ENCODE measurements at regions not wholly inside any gene's neighbourhood (a gene's known extent, or its start where the extent isn't known, plus 50 kb on each side); places are given as distances from the start of the nearest gene placed in this dataset.
"Not testable (repeated sequence)": the region's sequence is repeated elsewhere in the genome, so short reads cannot be mapped to it uniquely, and the experiment has no call there.

GRCh38 chr6:169365567-169366257 lies 112.1 kb upstream of the THBS2 start:
- DNase-seq (no peak), ATAC-seq (ENCODE audit: insufficient read depth, low FRiP score) (no peak)
- no peak for TF ChIP-seq CTCF (IDR thresholded peaks at IDR 0.05; ENCODE audit: control extremely low read depth, extremely low read depth)
- Histone ChIP-seq H3K4me1 (ENCODE audit: control insufficient read depth in 5 of 5, insufficient read depth in 5 of 5, low read length in 5 of 5) (peaks cover 0 to 1% (median 0%) of the 10 kb centered on the region in 5 donors), H3K36me3 (ENCODE audit: control insufficient read depth in 4 of 4, insufficient read depth in 4 of 4, low read length in 4 of 4) (no peaks in the 10 kb centered on the region), H3K9me3 (ENCODE audit: control insufficient read depth in 4 of 4, insufficient read depth in 3 of 4, low read length in 3 of 4) (peaks cover 0 to 10% (median 0%) of the 10 kb centered on the region in 4 donors), H3K4me3 (no peak overlapping the region), H3K27me3 (ENCODE audit: control insufficient read depth in 3 of 3, insufficient read depth in 3 of 3, low read length in 2 of 3) (no peaks in the 10 kb centered on the region), H3K9ac (ENCODE audit: insufficient read depth in 1 of 2, low read length in 2 of 2) (no peak overlapping the region), H3K27ac (ENCODE audit: low read depth in 1 of 2, low read length in 1 of 2) (no peak overlapping the region)
- WGBS, 2 donors: 83 to 89% methylated on average over 13 of the region's 13 CpGs

- H3K9me3 ChIP-seq (ENCODE audit: control insufficient read depth in 4 of 4, insufficient read depth in 3 of 4, low read length in 3 of 4): peaks cover 0 to 10% (median 0%) of the 10 kb centered on the region in 4 donors
- peaks cover 0 to 1% (median 0%) of the 10 kb centered on the region in 5 donors for H3K4me1 ChIP-seq (ENCODE audit: control insufficient read depth in 5 of 5, insufficient read depth in 5 of 5, low read length in 5 of 5)
- no peak overlapping the region for H3K9ac ChIP-seq (ENCODE audit: insufficient read depth in 1 of 2, low read length in 2 of 2)
- H3K27ac ChIP-seq (ENCODE audit: low read depth in 1 of 2, low read length in 1 of 2): no peak overlapping the region
- no peaks in the 10 kb centered on the region for H3K36me3 ChIP-seq (ENCODE audit: control insufficient read depth in 4 of 4, insufficient read depth in 4 of 4, low read length in 4 of 4)
- DNase-seq: no peak
- TF ChIP-seq CTCF (IDR thresholded peaks at IDR 0.05; ENCODE audit: control extremely low read depth, extremely low read depth): no peak
- no peak for ATAC-seq (ENCODE audit: insufficient read depth, low FRiP score)
- 72 to 79% methylated on average over 9 of the region's 9 CpGs for WGBS, 2 donors
- no peaks in the 10 kb centered on the region for H3K27me3 ChIP-seq (ENCODE audit: control insufficient read depth in 3 of 3, insufficient read depth in 3 of 3, low read length in 2 of 3)
- no peak overlapping the region for H3K4me3 ChIP-seq
Measured at GRCh38 chr6:169363590-169363989, 109.9 kb upstream of the THBS2 start.

- DNase-seq (no peak), ATAC-seq (ENCODE audit: insufficient read depth, low FRiP score) (no peak)
- WGBS, 2 donors: 71 to 80% methylated on average over 3 of the region's 3 CpGs
- Histone ChIP-seq H3K4me3 (no peak overlapping the region), H3K9ac (ENCODE audit: insufficient read depth in 1 of 2, low read length in 2 of 2) (no peak overlapping the region), H3K27ac (ENCODE audit: low read depth in 1 of 2, low read length in 1 of 2) (no peak overlapping the region), H3K9me3 (ENCODE audit: control insufficient read depth in 4 of 4, insufficient read depth in 3 of 4, low read length in 3 of 4) (peaks cover 0 to 10% (median 0%) of the 10 kb centered on the region in 4 donors), H3K27me3 (ENCODE audit: control insufficient read depth in 3 of 3, insufficient read depth in 3 of 3, low read length in 2 of 3) (no peaks in the 10 kb centered on the region), H3K36me3 (ENCODE audit: control insufficient read depth in 4 of 4, insufficient read depth in 4 of 4, low read length in 4 of 4) (no peaks in the 10 kb centered on the region), H3K4me1 (ENCODE audit: control insufficient read depth in 5 of 5, insufficient read depth in 5 of 5, low read length in 5 of 5) (peaks cover 0 to 1% (median 0%) of the 10 kb centered on the region in 5 donors)
- no peak for TF ChIP-seq CTCF (IDR thresholded peaks at IDR 0.05; ENCODE audit: control extremely low read depth, extremely low read depth)
Measured at GRCh38 chr6:169362501-169363121, 109.0 kb upstream of the THBS2 start.

GRCh38 chr6:169355001-169355400 lies 101.4 kb upstream of the THBS2 start:
- ATAC-seq (ENCODE audit: insufficient read depth, low FRiP score); H3K27ac ChIP-seq (ENCODE audit: low read depth in 1 of 2, low read length in 1 of 2); H3K36me3 ChIP-seq (ENCODE audit: control insufficient read depth in 4 of 4, insufficient read depth in 4 of 4, low read length in 4 of 4); H3K4me3 ChIP-seq; H3K27me3 ChIP-seq (ENCODE audit: control insufficient read depth in 3 of 3, insufficient read depth in 3 of 3, low read length in 2 of 3); H3K9ac ChIP-seq (ENCODE audit: insufficient read depth in 1 of 2, low read length in 2 of 2); H3K4me1 ChIP-seq (ENCODE audit: control insufficient read depth in 5 of 5, insufficient read depth in 5 of 5, low read length in 5 of 5); DNase-seq; H3K9me3 ChIP-seq (ENCODE audit: control insufficient read depth in 4 of 4, insufficient read depth in 3 of 4, low read length in 3 of 4): not testable (repeated sequence)
- WGBS, 2 donors: 67 to 71% methylated on average over 3 of the region's 3 CpGs
